ENCODE measurements at regions not wholly inside any gene's neighbourhood (a gene's known extent, or its start where the extent isn't known, plus 50 kb on each side); places are given as distances from the start of the nearest gene placed in this dataset.
A peak's percentile ranks its signal among the peaks of the same experiment; 100 is the strongest.

GRCh38 chr5:39951070-39951469 is 526.3 kb upstream of the DAB2 start:
- no peak overlapping the region for H3K27ac ChIP-seq
- intact Hi-C loops (cut with DNase I; ENCODE audit: low total_unique reads), result no loop called here
- no peaks in the 10 kb centered on the region for H3K36me3 ChIP-seq
- no peak for TF ChIP-seq POLR2A (IDR thresholded peaks at IDR 0.05)
- TF ChIP-seq CTCF (IDR thresholded peaks at IDR 0.05), result no peak
- no peaks in the 10 kb centered on the region for H3K4me1 ChIP-seq
- H3K9me3 ChIP-seq, result no peaks in the 10 kb centered on the region
- DNase-seq, result no peak
- H3K4me3 ChIP-seq, result no peak overlapping the region
- H3K27me3 ChIP-seq, result no peaks in the 10 kb centered on the region

- intact Hi-C loops (cut with DNase I; ENCODE audit: low total_unique reads), result no loop called here
- Histone ChIP-seq H3K36me3 (no peaks in the 10 kb centered on the region), H3K9me3 (no peaks in the 10 kb centered on the region), H3K4me3 (no peak overlapping the region), H3K27me3 (no peaks in the 10 kb centered on the region), H3K27ac (no peak overlapping the region), H3K4me1 (no peaks in the 10 kb centered on the region)
- peak in 1 of 2 donors; percentile 46 for DNase-seq
- TF ChIP-seq CTCF (IDR thresholded peaks at IDR 0.05), result peak; percentile 25 to 59 (median 46)
- TF ChIP-seq POLR2A (IDR thresholded peaks at IDR 0.05), result no peak
Observed at GRCh38 chr5:39948867-39949468, 524.2 kb upstream of the DAB2 start.

- Histone ChIP-seq H3K27ac (no peak overlapping the region), H3K36me3 (no peaks in the 10 kb centered on the region), H3K9me3 (no peaks in the 10 kb centered on the region), H3K4me1 (no peaks in the 10 kb centered on the region), H3K27me3 (no peaks in the 10 kb centered on the region), H3K4me3 (no peak overlapping the region)
- DNase-seq, result no peak
- intact Hi-C loops (cut with DNase I; ENCODE audit: low total_unique reads), result no loop called here
- TF ChIP-seq CTCF (IDR thresholded peaks at IDR 0.05) (no peak), POLR2A (IDR thresholded peaks at IDR 0.05) (no peak)
Observed at GRCh38 chr5:39948341-39948740, 523.6 kb upstream of the DAB2 start.

GRCh38 chr5:39947657-39948056 is 522.9 kb upstream of the DAB2 start:
- H3K9me3 ChIP-seq, result no peaks in the 10 kb centered on the region
- DNase-seq, result no peak
- no peaks in the 10 kb centered on the region for H3K36me3 ChIP-seq
- H3K4me1 ChIP-seq, result no peaks in the 10 kb centered on the region
- no peaks in the 10 kb centered on the region for H3K27me3 ChIP-seq
- no peak for TF ChIP-seq POLR2A (IDR thresholded peaks at IDR 0.05)
- no peak for TF ChIP-seq CTCF (IDR thresholded peaks at IDR 0.05)
- no peak overlapping the region for H3K4me3 ChIP-seq
- intact Hi-C loops (cut with DNase I; ENCODE audit: low total_unique reads), result no loop called here
- H3K27ac ChIP-seq, result no peak overlapping the region

GRCh38 chr5:39946356-39947045 is 521.7 kb upstream of the DAB2 start:
- H3K4me1 ChIP-seq, result no peaks in the 10 kb centered on the region
- H3K9me3 ChIP-seq, result no peaks in the 10 kb centered on the region
- DNase-seq, result no peak
- H3K36me3 ChIP-seq, result no peaks in the 10 kb centered on the region
- H3K27ac ChIP-seq, result no peak overlapping the region
- intact Hi-C loops (cut with DNase I; ENCODE audit: low total_unique reads), result no loop called here
- no peaks in the 10 kb centered on the region for H3K27me3 ChIP-seq
- TF ChIP-seq POLR2A (IDR thresholded peaks at IDR 0.05) (no peak), CTCF (IDR thresholded peaks at IDR 0.05) (no peak)
- no peak overlapping the region for H3K4me3 ChIP-seq

Data from uterus (tissue), 3 donors.